Fibroblast of skin of back (primary cell): ENCODE measurements at regions not wholly inside any gene's neighbourhood (a gene's known extent, or its start where the extent isn't known, plus 50 kb on each side); places are given as distances from the start of the nearest gene placed in this dataset.
A peak's percentile ranks its signal among the peaks of the same experiment; 100 is the strongest.
"Not testable (repeated sequence)": the region's sequence is repeated elsewhere in the genome, so short reads cannot be mapped to it uniquely, and the experiment has no call there.

ENCODE experiments used
- DNase-seq: peaks from one replicate; pipeline ENCODE4 v3.0.0-alpha.2; 2013

DNA sequence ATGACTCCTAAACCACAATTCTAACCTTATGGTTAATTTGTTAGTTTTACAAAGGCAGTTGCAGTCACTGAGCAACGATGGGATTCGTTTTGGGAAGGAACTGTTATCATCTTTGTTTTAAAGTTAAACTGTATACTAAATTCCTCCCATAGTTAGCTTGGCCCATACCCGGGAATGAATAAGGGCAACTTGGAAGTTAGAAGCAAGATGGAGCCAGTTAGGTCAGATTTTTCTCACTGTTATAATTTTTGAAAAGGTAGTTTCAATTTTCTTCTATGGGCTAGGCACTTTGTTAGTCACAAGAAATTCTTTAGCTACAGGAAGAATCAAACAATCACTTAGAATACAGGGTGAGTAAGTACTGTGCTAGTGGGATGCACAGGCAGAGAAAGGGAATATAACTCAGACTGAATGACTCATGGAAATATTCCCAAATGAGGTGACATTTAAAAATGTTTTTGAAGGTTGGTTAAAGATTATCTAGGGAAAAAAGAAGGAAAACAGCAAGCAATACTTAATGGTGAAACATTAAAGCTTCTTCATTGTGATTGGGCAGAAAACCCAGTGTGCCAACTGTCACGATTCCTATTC, 153.6 kb downstream of the MAGEB17 start:
- DNase-seq: peak; percentile 40

DNA sequence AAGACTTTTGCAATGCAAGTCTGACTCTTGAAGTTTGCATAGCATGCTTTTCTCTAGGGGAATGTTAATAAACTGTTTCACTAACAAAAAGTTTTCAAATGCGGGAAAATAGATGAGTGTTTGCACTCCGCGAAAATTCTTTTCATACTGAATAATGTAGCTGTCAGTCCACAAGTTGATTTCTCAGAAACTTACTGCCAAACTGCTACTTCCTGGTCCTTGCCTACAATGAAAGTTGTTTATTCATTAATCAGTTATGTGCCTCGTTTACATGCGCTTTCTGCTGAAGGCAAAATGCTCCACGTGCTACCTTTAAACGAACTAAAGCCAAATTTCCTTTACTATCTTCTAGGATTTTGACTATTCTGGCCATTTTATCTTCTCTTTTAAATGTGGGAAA, 166.2 kb downstream of the MAGEB17 start:
- DNase-seq: no peak

DNA sequence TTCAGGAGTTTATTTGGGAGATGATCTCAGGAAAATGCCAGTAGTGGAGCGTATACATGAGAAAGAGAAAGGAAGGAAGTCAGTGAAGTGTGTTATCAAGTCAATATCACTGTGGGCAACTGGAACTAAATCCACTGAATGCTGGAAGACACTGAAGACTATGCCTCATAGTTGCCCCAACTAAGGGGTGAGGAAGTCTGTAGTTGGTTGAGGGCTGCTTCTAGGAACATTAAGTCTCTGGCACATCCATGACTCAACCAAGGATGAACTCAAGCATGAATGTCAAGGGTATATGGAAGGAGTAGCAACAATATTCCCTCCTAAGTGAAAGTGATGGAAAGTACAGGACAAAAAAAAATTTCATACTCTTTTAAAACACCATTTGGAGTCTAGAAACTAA, 167.9 kb downstream of the MAGEB17 start:
- no peak for DNase-seq

DNA sequence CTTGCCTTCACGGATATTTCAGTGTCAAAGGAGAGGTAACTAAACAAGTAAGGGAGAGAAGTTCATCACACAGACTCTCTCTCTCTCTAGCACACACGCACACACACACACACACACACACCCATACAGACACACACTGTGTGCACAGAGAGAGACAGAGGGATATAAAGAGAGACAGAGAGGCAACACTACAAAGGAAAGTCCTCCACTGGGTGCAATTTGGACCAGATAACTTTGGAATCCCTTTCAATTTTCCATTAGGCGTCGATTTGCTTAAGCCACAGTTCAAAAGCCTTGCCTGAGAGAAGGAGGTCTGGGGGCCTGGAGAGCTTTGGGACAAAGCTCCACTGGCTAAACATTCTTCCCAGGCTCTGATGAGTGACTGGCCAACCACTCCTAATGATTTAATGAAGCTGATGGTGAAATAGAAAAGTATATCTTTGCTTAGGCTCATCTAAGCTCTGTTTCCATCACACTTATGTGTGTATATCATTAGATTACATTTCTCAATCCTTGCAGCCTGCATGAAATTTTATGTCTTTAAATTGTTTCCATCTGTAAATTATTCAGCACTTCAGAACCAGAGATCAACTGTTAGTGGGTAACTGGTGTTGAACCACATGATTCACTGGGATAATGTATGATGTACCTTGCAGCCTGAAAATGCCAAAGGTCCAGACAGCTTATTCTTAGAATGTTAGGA, 180.8 kb downstream of the MAGEB17 start:
- DNase-seq: no peak

DNA sequence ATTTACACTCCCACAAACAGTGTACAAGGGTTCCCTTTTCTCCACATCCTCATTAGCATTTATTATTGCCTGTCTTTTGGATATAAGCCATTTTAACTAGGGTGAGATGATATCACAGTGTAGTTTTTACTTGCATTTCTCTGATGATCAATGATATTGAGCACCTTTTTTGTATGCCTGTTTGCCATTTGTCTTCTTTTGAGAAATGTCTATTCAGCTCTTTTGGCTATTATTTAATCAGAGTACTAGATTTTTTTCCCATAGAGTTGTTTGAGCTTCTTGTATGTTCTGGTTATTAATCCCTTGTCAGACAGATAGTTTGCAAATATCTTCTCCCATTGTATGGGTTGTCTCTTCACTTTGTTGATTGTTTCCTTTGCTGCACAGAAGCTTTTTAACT, 190.6 kb downstream of the MAGEB17 start:
- no peak for DNase-seq

DNA sequence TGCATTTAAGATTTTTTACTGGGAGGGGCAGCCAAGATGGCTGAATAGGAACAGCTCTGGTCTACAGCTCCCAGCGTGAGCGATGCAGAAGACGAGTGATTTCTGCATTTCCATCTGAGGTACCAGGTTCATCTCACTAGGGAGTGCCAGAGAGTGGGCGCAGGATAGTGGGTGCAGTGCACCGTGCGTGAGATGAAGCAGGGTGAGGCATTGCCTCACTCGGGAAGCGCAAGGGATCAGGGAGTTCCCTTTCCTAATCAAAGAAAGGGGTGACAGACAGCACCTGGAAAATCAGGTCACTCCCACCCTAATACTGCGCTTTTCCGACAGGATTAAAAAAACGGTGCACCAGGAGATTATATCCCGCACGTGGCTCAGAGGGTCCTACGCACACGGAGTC, 192.8 kb downstream of the MAGEB17 start:
- DNase-seq: not testable (repeated sequence)

DNA sequence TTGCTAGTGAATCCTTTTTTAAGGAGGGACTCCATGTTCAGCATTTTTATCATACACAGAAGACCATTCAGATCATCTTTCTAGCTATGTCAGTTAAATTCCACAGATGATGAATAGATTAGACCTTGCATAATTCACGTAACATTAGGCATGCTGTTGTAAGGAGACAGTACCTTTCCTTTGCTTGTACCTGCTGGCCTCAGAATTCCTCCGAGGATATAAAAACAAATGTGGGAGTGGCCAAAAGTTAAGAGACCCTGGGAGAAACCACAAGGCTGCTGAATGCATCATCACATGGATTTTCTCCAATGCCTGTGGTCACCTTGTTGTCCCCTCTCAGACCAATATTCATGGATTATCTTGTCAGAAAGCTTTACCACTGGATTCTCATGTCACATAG, 201.4 kb downstream of the MAGEB17 start:
- DNase-seq: no peak

DNA sequence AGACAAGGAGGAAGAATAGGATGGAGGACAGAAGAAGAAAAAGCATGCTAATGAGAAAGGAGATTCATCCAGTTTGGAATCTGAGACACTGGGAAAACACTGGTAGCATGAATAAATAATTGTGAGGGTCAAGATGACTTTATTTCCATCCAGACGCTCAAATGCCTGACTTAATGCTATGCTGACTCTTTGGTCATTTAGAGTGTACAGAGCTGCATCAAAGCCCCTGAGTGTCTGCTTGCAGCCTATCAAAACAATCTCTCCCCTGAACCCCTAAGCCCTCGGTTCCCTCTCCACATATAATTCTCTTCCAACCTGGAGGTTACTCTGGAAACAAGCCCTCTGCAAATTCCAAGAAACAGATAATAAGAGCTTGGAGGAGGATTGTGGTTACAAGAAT, 208.8 kb downstream of the MAGEB17 start:
- no peak for DNase-seq

DNA sequence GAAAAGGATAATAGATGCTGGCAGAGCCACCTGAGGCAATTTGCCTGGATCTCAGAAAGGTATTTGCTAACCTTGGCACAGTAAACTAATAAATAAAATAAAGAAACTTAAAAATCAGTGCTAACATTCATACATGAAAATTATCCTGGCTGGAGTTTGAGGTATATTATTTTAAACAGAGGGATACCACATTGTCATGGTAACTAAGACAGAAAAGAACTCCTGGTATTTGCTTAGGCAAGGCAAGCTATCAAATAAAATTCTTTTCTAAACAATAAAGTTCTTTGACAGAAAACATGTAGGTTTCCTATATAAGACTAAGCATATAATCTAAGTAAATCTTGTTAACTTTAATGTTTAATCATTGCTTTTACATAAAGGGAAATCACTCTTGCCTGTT, 218.8 kb downstream of the MAGEB17 start:
- DNase-seq: peak; percentile 34

DNA sequence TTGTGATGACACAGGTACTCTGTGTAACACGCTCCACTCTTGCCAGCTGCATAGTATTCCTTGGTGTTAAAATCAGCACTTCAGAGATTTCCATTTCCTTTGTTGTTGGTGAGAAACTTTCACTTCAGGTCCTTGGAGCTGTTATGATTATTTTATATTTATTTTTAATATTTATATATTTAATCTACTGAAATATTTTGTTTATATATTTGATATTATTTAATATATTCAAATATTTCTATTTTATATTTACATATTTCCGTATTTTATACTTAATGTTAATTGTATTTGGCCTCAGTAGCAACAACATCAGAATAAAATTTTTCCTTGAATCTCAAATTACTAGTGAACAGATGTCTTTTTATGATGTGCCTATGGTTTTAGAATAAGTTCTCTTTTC, 225.3 kb downstream of the MAGEB17 start:
- no peak for DNase-seq

DNA sequence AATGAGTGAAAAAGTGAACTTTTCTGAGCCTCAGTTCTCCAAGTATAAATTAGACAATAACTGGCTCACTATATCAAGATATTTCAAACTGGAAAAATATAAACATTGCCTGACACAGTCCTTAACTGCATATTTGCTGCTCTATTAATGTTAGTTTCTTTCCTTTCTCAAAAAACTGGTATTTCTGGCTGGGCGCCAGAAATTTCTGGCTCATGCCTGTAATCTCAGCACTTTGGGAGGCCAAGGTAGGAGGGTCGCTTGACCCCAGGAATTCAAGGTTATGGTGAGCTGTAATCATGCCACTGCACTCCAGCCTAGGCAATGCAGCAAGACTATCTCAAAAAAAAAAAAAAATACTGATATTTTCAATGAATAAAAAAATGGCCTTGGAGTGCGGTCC, 227.0 kb downstream of the MAGEB17 start:
- peak; percentile 8 for DNase-seq

DNA sequence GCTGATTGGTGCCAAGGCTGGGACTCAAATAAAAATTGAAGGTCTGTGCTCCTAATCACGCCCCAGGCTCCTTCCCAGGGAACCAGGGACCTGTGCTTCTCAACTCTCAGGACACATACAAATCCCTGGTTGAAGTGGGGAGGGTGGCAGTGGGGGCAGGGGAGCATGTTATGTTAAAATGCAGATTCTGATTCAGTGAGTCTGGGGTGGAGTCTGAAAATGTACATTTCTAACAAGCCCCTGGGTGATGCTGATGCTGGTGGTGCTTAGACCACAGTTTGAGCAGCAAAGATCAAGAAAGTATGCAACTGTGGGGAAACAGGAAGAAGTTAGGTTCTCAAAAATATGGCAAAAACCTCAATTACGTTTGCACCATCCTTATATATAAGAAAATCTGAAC, 236.5 kb downstream of the MAGEB17 start:
- no peak for DNase-seq

DNA sequence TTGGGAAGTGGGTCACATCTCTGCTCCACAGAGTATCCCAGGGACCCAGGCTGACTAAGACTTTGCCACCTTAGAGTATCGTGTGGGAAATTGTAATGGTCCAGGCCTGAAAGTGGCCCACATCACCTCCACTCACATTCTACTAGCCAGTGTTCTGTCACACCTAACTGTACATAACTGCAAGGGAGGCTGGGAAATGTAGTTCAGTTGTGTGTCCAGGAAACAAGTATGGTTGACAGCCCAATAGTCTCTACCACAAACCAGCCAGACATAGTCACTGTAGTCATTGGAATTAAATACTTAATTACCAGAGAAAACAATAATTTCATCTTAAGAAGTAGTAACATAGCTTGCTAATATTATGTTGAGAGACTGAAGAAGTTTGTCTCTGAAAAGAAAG, 233.4 kb upstream of the S100G start:
- no peak for DNase-seq

DNA sequence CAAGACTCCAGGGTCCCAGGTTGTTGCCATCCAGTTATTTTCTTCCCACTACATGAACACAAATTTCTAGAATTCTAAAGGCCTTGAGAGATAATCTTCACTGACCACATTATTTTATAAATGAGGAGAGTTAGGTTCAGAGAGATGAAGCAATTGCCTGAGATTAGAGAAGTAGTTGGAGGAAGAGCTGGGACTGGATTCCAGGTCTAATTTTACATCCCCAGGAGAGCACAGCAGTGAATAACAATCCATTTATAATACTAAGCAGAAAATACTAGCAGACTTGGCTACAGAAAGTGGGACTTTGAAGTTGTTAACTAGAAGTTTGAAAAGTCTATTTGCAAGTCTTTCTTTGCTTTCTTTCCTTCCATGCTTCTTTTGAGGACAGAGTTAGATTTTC, 231.3 kb upstream of the S100G start:
- no peak for DNase-seq

DNA sequence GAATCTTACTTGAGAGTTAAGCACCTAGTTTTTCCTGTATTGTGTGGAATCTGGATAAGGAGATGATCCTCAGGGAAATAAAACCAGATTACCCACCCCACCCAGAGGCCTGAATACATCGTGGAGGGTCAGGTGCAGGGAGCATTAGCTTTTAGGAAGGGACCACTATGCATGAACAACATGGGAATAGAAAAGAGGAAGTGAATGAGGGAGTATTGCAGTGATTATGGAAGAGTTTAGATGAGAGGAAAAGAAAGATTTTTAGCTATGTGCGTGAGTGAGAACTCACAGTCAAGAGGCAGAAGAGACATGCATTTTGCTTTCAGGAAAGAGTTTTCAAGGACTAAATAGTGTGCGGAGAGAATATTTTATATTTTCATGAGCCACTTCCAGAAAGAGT, 222.3 kb upstream of the S100G start:
- no peak for DNase-seq

DNA sequence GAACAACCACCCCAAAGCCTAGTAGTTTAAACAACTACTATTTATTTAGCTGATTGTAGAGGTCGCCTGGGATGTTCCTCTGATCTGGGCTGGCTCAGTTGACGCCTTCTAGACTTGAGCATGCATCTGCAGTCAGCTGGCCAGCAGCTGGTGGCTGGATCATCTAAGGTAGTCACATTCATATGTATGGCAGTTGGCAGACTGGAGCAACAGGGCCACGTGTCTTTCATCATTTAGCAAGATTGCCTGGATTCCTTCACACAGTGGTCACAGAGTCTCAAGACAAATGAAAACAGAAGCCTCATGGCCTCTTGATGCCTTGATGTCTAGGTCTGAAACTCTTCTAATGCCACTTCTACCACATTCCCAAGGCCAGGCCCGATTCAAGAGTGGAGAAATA, 220.6 kb upstream of the S100G start:
- peak; percentile 65 for DNase-seq

DNA sequence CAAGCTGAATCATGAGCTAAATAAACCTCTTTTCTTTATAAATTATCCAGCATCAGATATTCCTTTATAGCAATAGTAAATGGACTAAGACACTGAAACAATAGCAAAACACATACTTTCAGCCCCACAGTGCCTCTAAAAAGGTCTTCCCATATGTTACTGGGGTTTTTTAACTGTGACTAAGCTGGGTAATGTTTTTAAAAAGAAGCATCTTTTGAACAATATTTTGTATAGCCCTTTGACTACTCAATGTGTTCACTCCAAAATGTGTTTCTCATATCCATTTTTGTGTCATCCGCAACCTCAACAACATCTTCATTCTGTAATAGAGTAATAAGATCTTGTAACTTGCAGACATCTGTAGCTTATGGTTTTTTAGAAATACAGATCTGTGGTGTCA, 218.7 kb upstream of the S100G start:
- DNase-seq: no peak

DNA sequence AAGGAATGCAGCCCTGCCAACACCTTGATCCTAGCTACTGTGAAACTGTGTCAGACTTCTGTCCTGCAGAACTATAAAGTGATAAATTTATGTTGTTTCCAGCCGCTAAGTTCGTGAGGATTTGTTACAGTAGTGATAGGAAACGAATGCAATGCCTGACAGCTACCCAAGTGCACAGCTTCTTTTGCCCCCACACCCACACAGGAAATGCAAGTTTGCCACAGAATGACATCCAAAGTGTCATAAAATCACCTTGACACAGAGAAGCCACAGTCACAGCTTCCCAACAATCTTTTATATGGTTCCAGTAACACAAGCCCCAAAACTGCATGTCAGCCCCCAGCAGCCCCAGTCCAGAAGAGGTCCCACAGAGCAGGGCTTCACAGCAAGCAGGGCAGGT, 216.9 kb upstream of the S100G start:
- DNase-seq: no peak

DNA sequence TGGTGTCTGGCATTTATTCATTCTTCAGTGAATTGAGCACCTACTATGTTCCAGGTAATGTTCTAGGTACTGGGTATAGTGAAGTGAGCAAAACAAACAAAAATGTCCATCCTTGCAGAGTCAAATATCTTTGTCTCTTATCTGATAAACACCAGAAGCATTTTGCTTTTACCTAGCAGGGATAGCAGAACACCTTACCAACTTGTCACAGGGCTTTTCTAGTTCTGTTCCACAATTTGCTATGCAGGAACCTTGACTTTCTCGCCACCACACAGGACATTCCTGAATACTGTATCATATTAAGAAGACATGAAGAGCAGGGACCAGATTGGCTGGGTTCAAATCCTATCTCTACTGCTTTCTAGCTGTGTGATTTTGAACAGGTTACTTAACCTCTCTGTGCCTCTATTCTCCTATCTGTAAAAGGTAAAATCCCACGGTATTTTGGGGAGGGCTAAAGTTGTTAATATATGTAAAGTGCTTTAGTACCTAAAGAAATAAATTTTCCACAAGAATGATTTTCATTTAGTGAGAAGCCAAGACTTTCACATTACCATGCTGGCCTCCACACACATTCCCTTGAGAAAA, 214.5 kb upstream of the S100G start:
- DNase-seq: no peak

DNA sequence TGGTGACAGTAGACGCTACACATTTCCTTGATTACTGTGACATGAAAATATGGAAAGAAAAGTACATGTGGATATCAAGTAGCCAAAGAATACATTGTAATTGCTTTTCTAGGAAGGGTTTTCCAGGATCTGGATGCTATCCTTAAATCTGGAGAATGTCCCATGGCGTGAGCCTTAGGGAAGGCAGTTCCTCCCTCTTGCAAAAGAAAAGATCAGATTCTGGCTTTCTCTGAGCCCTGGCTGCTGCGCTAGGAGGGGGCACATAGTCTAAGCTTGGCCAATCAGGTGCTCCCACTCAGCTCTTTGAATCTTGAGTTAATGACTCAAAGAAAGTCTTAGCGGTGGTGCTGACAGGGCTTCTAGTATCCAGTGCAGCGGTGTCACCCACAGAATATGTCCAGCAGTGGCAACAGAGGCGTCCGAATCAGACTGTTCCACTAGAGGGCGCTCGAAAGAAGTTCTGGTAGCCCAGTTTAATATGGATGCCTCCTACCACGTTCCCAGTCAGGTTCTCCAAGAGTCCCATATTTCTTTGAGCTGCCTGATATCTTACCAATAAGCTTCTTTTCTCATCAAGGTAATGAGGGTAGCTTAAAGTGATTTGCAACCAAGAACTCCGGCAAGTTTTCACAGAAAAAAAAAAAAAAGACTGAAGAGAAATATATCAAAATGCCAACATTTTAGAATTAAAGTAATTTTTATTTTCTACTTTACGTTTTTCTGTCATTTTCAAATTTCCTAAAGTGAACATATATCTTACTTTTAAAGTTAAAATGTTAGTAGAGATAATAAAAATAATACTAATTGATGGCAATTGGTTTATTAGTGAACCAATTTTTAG, 213.4 kb upstream of the S100G start:
- peak; percentile 75 for DNase-seq

DNA sequence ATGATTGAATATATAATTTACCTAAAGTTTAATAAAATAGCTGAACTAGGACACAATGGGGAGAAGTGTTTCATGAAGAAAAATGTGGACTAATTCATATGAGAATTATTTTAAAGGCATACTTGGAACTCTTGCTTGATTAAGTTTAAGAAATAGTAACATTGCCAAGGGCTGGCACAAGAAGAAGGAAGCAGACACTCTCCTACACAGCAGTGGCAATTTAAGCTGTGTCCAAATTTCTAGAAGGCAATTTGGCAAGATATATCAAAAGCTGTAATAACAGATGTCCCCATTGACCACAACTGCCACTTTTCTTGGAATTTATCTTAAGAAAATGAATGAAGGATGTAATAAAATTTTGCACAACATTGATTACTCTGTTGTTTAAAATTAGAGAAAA, 209.5 kb upstream of the S100G start:
- no peak for DNase-seq

DNA sequence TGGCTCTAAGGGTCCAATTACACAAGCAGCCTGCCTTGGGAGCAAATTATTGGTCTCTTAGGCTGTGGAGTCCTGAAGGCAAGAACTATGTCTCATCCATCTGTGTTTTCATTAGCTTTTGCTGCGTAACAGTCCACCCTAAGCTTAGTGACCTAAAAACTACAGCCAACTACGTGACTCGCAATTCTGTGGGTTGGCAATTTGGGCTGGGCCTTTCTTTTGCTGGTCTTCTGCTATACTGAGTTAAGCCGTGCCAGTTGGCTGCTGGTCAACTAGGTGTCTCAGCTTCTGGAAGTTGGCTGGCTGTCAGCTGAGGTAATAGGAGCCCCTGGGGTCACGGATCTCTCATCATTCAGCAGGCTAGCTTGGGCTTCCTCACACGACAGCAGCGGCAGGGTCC, 205.6 kb upstream of the S100G start:
- DNase-seq: peak; percentile 49

DNA sequence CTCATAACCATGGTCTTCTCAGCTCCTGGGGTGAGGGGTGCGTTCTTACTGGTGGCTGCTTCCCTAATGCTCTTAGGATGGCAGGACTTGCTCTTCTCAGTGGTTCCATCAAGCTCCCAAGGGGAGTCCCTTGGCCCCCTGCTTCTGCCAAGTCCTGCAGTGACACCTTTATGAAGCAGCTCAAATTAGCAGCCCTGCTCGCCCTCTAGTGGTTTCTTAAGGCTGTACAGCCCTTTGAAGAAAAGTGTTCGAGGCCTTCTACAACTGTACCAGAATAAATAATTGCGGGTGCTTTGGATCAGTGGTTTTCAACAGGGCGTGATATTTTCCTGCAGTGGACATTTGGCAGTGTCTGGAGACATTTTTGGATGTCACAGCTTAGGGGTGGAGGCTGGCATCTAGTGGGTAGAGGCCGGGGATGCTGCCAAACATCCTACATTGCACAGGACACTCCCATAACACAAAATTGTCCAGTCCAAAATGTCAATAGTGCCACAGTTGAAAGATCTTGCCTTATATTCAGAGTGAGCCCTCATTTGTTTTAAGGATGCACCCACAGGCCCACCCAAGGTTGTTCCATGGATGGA, 204.7 kb upstream of the S100G start:
- peak; percentile 29 for DNase-seq
